Activated naive CD8-positive, alpha-beta T cell treated with anti-CD3 and anti-CD28 coated beads, Interleukin-2, amount 10 ng/mL, durations not matched to agents 7 days and 5 days (primary cell): ENCODE measurements at regions not wholly inside any gene's neighbourhood (a gene's known extent, or its start where the extent isn't known, plus 50 kb on each side); places are given as distances from the start of the nearest gene placed in this dataset.

Experiments
- ATAC-seq: fragments of 150-1000 bp; cut with Tn5 transposase; one replicate; pipeline ENCODE4 v1.10.0; 2021; ENCODE audit warnings: low read depth, moderate library complexity
- POLR2A ChIA-PET: fragments of 350-600 bp; sonication (Branson Sonifier 250); formaldehyde crosslinking; loops from one replicate; lab custom pipeline; 2021; ENCODE audit warnings: antibody characterized with exemption; lab: Charles Lee
- DNase-seq: peaks from one replicate; pipeline ENCODE4 v3.0.0; 2021
- H3K27ac Mint-ChIP-seq: one replicate; pipeline ENCODE4 v1.8.0; 2022; ENCODE audit warnings: mild to moderate bottlenecking, mixed read lengths
- H3K27me3 Mint-ChIP-seq: one replicate; pipeline ENCODE4 v1.8.0; 2022; ENCODE audit warnings: mild to moderate bottlenecking, moderate library complexity, mixed read lengths
- H3K36me3 Mint-ChIP-seq: one replicate; pipeline ENCODE4 v1.8.0; 2021; ENCODE audit warnings: mild to moderate bottlenecking, mixed read lengths
- H3K4me1 Mint-ChIP-seq: one replicate; pipeline ENCODE4 v1.8.0; 2021; ENCODE audit warnings: mixed read lengths
- H3K4me3 Mint-ChIP-seq: one replicate; pipeline ENCODE4 v1.8.0; 2022; ENCODE audit warnings: mild to moderate bottlenecking, moderate library complexity, mixed read lengths
- H3K9me3 Mint-ChIP-seq: one replicate; pipeline ENCODE4 v1.8.0; 2021; ENCODE audit warnings: mixed read lengths

DNA sequence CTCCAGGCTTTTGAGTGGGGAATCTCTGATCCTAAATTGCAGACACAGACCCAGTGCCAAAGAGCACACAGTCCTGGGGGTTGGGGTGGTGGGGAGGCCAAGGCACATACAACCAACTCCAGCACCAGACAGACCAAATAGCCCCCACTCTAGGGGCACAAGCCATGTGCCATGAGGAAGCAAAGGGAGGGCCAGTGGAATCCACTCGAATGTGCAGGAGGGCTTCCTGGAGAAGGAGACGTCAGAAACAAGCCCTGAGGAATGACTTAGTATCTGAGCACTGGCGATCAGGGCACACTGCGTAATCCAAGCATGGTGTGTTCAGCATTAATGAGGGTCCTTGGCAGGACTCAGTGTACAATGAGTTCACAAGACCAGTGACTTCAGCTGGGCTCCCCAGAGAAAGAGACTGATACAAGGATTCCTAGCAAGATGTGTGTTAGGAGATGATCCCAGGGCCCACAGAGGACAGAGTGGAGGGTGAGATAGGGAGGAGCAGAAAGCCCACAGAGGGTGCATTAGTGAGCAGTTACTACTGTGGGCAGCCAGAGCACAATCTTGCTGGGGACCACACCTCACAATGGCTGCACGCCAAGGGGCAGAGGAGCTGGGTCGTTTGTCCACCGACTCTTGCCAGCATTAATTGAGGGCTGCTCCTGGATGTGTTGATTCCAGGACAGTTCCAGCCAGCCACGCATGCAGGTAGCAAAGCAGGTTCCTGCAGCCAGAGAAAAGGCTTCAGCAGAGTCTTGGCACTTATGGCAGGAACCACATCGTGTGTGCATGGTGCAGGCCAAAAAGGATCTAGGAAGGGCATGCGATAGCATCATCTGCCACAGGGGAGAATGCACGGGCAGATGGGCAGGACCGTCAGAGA lies 152.6 kb upstream of the VSTM2B start:
- Mint-ChIP-seq H3K4me3 (no peak overlapping the region), H3K27me3 (peaks cover 3% of the 10 kb centered on the region), H3K9me3 (no peaks in the 10 kb centered on the region), H3K27ac (no peak overlapping the region), H3K36me3 (no peaks in the 10 kb centered on the region), H3K4me1 (no peaks in the 10 kb centered on the region)
- ATAC-seq: no peak
- no peak for DNase-seq
- POLR2A ChIA-PET: no interaction called here

DNA sequence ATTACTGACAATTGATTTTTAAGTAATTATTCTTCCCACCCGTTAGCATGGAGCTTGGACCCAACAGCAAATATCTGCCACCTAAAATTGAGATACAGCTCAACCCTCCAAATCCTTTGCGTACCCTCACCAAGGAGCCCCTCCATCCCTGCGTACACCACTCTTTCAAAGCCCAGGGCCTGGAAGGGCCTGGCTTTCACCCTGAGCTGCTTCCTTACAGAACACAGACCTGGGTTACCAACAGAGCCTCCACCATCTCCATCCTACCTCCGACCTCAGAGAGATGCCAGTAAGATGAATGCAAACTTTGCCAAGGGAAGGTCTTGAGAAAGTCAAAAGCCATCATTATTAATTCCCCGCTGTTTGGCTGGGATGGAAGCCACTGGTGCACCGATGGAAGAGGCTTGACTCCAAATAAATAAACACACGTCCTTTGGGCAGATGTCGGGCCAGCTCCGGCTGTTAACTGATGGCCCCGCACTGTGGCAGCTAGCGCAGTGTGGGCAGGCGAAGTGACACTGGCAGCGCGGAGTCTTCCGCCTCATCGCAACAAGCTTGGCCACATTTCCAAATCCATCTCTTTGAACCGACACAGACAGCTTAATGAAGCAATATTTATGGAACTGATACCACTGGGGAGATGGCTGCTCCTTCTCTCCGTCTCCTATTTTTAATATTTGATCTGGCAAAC lies 150.2 kb upstream of the VSTM2B start:
- no peak for DNase-seq
- peaks cover 10% of the 10 kb centered on the region for H3K27me3 Mint-ChIP-seq
- no peaks in the 10 kb centered on the region for H3K36me3 Mint-ChIP-seq
- no peak overlapping the region for H3K27ac Mint-ChIP-seq
- POLR2A ChIA-PET: no interaction called here
- no peaks in the 10 kb centered on the region for H3K9me3 Mint-ChIP-seq
- no peaks in the 10 kb centered on the region for H3K4me1 Mint-ChIP-seq
- ATAC-seq: no peak
- no peak overlapping the region for H3K4me3 Mint-ChIP-seq

DNA sequence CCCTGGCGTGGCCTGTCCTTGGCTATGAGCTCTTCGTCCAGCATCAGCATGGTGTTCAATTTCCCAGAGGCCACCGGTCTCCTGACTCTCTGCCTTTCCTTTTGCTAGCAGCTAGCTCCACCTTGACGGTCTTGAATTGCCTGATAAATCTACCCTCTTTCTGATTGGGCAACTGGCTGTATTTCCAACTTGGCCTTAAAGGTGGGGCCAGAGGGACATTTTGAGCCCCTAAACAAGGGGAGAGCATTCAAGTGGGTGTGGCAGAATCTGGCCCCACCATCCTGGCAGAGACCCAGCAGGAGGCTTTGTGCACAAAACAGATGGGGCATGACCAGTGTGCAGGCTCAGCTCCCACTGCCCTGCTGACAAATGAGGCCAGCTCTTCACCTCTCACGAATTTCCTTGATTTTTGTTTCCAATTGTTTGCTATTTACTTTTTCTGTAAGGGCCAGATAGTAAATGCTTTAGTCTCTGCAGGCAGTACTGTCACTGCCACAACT lies 148.9 kb upstream of the VSTM2B start:
- POLR2A ChIA-PET: no interaction called here
- no peak for ATAC-seq
- no peak overlapping the region for H3K27ac Mint-ChIP-seq
- H3K9me3 Mint-ChIP-seq: no peaks in the 10 kb centered on the region
- no peak for DNase-seq
- no peak overlapping the region for H3K4me3 Mint-ChIP-seq
- no peaks in the 10 kb centered on the region for H3K36me3 Mint-ChIP-seq
- H3K27me3 Mint-ChIP-seq: peaks cover 12% of the 10 kb centered on the region
- H3K4me1 Mint-ChIP-seq: no peaks in the 10 kb centered on the region

DNA sequence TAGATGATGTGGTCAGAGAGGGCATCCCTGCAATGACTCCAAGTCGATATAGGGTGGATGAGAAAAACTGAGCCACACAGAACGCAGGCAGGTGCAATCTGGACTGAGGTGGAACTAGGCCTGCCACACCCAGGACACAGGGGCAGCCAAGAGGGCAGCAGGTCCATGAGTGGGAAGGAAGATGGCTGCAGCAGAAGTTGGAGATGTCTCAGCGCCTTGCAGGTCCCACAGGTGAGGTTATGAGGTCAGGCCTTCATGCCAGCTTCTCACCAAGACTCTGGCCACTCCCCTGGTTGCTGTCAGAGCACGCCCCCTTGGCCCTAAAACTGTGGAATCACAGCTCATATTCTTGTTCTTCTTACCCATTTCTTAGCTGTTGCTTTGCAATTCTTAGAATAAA lies 147.7 kb upstream of the VSTM2B start:
- ATAC-seq (no peak), DNase-seq (no peak)
- H3K27me3 Mint-ChIP-seq: peaks cover 12% of the 10 kb centered on the region

DNA sequence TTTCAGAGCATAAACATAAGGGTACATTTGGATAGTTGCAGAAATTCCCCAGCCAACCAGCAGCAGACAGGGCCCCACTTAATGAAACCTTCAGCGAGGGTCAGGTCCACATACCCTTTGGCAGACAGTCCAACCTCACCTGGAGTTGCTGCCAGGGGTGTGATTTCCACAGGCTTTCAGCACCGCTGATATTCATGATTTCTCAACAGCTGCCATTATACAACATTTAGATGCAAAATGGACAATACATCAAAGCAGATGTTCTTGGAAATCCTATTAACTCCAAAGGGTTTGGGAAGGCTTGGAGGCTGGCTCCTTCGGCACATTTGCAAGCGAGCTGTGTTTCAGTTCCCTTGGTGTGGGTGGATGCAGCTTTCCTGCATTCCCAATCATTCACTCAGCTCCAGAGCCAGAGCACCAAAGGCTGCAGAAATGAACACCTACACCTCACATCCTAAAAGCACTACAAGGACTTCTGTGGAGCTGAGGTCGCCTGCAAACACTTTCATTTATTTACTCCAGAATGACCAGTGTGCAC lies 147.2 kb upstream of the VSTM2B start:
- H3K27ac Mint-ChIP-seq: no peak overlapping the region
- POLR2A ChIA-PET: no interaction called here
- H3K27me3 Mint-ChIP-seq: peaks cover 12% of the 10 kb centered on the region
- H3K36me3 Mint-ChIP-seq: no peaks in the 10 kb centered on the region
- ATAC-seq (no peak), DNase-seq (no peak)
- no peaks in the 10 kb centered on the region for H3K4me1 Mint-ChIP-seq
- no peak overlapping the region for H3K4me3 Mint-ChIP-seq
- no peaks in the 10 kb centered on the region for H3K9me3 Mint-ChIP-seq

More for the DNA sequence above, 147.7 kb upstream of the VSTM2B start:
- Mint-ChIP-seq H3K27ac (no peak overlapping the region), H3K36me3 (no peaks in the 10 kb centered on the region), H3K9me3 (no peaks in the 10 kb centered on the region), H3K4me1 (no peaks in the 10 kb centered on the region), H3K4me3 (no peak overlapping the region)
- POLR2A ChIA-PET: no interaction called here

DNA sequence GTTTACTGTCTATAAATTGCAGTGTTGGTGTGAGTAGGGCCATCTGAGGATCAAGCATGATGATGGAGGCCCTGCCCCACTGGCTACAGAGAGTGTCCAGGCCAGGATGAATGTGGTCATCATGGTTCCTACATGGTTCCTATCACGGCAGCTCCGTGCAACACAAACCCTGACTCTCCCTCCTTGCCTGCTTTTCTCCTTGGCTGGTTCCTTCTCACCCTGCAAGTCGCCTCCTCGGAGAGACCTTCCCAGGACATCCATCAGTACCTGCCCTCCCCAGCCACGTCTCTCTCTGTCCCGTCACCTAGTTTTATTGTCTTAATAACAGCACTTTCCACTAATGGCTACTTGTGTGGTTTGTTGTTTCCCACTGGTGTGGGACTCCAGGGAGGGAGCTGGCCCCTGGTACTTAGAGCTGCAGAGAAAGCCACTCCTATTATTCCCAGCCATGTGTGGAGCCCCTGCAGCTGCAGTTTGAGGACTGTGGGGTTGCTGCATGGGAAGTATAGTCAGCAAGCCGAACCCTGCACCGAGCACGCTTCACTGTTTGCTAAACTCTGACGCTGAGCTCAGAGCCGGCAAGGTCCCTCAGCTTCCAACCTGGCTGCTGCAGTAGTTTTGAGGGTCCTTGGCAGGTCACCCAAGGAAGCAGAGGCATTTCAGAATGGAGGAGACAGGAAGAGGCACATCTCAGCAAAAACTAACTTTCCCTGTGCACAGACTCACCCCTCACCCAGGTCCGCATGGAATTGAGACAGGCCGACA lies 146.4 kb upstream of the VSTM2B start:
- POLR2A ChIA-PET: no interaction called here
- ATAC-seq: no peak
- Mint-ChIP-seq H3K4me3 (no peak overlapping the region), H3K27me3 (peaks cover 12% of the 10 kb centered on the region), H3K36me3 (no peaks in the 10 kb centered on the region), H3K4me1 (no peaks in the 10 kb centered on the region), H3K9me3 (no peaks in the 10 kb centered on the region), H3K27ac (no peak overlapping the region)
- DNase-seq: no peak

DNA sequence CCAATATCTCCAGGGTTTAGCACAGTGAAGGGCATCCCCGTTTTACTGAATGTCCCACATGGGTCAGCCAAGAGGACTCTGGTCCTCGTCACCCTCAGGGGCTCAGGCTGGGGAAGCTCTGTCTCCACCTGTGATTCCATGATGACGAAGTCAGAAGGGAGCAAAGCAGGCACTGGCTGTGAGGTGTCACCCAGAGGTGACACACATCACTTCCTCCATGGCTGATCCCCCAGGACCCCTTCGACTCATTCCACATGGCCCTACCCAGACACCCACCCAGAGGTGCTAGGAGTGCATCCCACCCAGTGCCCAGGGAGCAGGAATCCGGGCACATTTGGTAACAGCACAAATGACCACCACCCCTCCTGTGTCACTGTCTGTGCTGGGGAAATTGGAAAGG lies 145.2 kb upstream of the VSTM2B start:
- H3K36me3 Mint-ChIP-seq: no peaks in the 10 kb centered on the region
- H3K9me3 Mint-ChIP-seq: no peaks in the 10 kb centered on the region
- DNase-seq: no peak
- no peaks in the 10 kb centered on the region for H3K4me1 Mint-ChIP-seq
- POLR2A ChIA-PET: no interaction called here
- H3K27ac Mint-ChIP-seq: no peak overlapping the region
- H3K27me3 Mint-ChIP-seq: peaks cover 12% of the 10 kb centered on the region
- no peak for ATAC-seq
- H3K4me3 Mint-ChIP-seq: no peak overlapping the region

DNA sequence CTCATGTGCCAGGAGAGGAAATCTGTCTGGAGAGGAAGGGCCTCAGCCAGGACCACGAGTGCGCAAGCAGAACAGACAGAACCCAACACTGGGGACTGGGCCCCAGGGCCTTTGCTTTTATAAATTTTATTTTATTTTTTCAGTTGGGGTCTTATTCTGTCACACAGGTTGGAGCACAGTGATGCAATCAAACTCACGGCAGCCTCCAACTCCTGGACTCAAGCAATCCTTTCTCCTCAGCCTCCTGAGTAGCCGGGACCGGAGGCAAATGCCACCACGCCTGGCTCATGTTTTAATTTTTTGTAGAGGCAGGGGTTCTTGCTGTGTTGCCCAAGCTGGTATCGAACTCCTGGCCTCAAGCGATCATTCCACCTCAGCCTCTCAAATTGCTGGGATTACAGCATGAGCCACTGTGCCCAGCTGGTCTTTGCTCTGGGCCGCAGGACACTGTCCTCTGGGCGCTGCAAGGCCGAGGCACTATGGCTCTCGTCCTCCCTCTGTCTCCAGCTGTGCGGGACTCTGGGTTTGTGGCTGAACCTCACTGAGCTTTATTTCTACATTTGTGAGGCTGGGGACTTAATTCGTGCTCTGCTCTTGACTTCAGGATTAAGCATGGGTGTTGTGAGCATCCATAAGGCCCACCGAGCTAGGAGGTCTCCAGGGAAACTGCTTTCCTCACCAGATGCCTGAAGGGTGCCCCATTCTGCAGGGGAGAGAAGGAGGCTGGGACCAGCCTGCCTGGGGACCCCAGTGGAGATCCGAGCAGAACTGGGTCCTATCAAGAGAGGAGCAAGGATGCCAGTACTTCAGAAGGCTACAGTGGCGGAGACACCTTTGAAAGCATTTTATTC lies 144.2 kb upstream of the VSTM2B start:
- H3K27ac Mint-ChIP-seq: no peak overlapping the region
- POLR2A ChIA-PET: no interaction called here
- H3K27me3 Mint-ChIP-seq: peaks cover 9% of the 10 kb centered on the region
- no peak overlapping the region for H3K4me3 Mint-ChIP-seq
- no peaks in the 10 kb centered on the region for H3K4me1 Mint-ChIP-seq
- DNase-seq: no peak
- ATAC-seq: no peak
- no peaks in the 10 kb centered on the region for H3K36me3 Mint-ChIP-seq
- no peaks in the 10 kb centered on the region for H3K9me3 Mint-ChIP-seq

DNA sequence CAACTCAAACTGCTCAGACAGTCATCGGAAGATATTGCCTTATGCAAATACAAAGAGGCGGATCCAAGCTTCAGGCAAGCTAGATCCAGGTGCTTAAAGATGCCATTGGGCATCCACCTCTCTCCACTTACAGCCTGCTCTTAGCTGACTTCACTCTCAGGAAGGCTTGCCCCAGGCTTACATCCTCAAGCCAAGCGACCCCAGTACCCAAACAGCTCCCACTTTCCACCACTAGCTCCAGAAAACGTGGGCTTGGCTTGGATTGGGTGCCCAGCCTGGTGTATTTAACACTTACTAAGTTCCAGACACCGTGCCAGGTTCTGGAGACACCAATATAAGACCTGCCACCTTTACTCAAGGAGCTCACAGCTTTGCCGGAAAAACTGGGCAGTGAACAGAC lies 142.1 kb upstream of the VSTM2B start:
- no peak for ATAC-seq
- no peak for DNase-seq
- Mint-ChIP-seq H3K4me1 (no peaks in the 10 kb centered on the region), H3K9me3 (peaks cover 1% of the 10 kb centered on the region), H3K27ac (no peak overlapping the region), H3K27me3 (peaks cover 9% of the 10 kb centered on the region), H3K4me3 (no peak overlapping the region), H3K36me3 (no peaks in the 10 kb centered on the region)
- POLR2A ChIA-PET: no interaction called here

DNA sequence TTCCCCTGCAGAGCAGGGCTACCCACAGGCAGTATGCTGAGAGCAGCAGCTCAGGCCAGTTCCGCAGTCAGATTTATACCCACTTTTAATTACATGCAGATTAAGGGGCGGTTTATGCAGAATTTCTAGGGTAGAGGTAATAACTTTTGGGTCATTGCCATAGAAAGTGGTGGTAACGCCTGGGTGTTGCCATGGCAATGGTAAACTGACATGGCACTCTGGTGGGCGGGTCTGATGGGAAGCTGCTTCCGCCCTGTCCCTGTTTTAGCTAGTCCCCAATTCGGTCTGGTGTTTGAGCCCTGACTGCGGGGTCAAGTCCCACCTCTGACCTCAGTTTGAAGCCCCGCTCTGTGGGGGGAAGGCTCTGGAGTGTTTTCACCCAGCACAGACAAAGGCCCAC lies 141.1 kb upstream of the VSTM2B start:
- H3K36me3 Mint-ChIP-seq: no peaks in the 10 kb centered on the region
- H3K27me3 Mint-ChIP-seq: peaks cover 9% of the 10 kb centered on the region
- H3K4me1 Mint-ChIP-seq: no peaks in the 10 kb centered on the region
- H3K4me3 Mint-ChIP-seq: no peak overlapping the region
- peaks cover 2% of the 10 kb centered on the region for H3K9me3 Mint-ChIP-seq
- POLR2A ChIA-PET: interaction anchor here (0.6 kb wide), 1 partner anchor 442 kb away, joined by 3 read pairs; no protein-coding TSS in a partner anchor
- no peak overlapping the region for H3K27ac Mint-ChIP-seq
- no peak for DNase-seq
- ATAC-seq: no peak

DNA sequence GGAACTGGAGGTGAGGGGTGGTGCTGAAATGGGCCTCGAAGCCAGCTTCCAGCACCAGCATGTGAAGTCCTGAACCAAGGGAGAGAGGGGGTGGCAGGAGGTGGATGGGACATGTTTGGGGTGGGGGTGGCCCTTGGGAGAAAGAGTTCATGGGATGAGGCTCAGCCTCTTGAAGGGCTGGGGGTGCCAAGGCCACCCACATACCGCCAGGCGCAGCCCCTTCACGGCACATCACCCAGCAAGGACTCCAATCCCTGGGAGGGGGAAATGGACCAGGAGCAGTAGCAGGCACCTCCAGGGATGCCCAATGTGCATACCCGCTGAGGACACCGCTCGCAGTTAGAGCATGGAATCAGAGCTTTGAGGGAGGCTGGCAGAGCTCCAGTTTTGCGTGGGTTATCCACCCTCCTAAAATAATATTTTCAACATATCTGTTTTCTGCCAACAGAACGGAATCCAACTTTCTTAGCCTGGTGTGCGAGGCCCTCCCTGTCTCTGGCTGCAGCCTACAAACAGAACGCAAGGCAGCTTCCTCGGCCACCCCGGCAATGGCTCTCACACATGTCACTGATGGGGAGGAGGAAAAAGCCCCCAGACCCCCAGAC lies 140.5 kb upstream of the VSTM2B start:
- POLR2A ChIA-PET: no interaction called here
- no peak for ATAC-seq
- H3K9me3 Mint-ChIP-seq: peaks cover 2% of the 10 kb centered on the region
- H3K4me1 Mint-ChIP-seq: no peaks in the 10 kb centered on the region
- H3K27me3 Mint-ChIP-seq: peaks cover 5% of the 10 kb centered on the region
- no peak overlapping the region for H3K4me3 Mint-ChIP-seq
- H3K27ac Mint-ChIP-seq: no peak overlapping the region
- no peak for DNase-seq
- H3K36me3 Mint-ChIP-seq: no peaks in the 10 kb centered on the region

DNA sequence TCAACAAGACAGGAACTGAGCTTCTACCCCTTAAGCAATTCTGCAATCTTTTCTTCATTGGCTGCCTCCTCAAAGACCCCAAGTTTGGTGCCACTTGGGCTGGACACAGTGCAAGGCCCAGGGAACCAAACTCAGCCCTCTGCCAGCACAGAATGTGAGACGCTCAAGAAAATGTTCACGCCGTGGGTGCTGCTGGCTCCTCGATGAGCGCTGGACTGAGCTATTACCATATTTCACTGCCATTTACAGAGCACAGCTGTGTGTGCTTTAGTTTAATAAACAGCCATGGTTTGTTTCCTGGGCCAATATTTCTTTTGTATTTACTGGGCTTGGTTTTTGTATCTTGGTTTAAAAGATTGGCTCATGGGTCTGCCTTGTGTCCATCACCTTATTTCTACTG lies 138.8 kb upstream of the VSTM2B start:
- Mint-ChIP-seq H3K27ac (no peak overlapping the region), H3K36me3 (no peaks in the 10 kb centered on the region), H3K9me3 (peaks cover 11% of the 10 kb centered on the region), H3K4me3 (no peak overlapping the region), H3K27me3 (no peaks in the 10 kb centered on the region), H3K4me1 (no peaks in the 10 kb centered on the region)
- ATAC-seq: no peak
- DNase-seq: no peak
- POLR2A ChIA-PET: no interaction called here
